ENCODE measurements at regions not wholly inside any gene's neighbourhood (a gene's known extent, or its start where the extent isn't known, plus 50 kb on each side); places are given as distances from the start of the nearest gene placed in this dataset.
A peak's percentile ranks its signal among the peaks of the same experiment; 100 is the strongest.

- H3K27ac Mint-ChIP-seq: peak overlapping the region in 2 of 7 donors; percentile 47 to 50
- no peaks in the 10 kb centered on the region for H3K9me3 ChIP-seq (replicated peaks in 1 of 2; ENCODE audit: control insufficient read depth in 1 of 2, insufficient read depth in 1 of 2, low read length in 2 of 2)
- H3K4me1 Mint-ChIP-seq: peaks cover 32% of the 10 kb centered on the region
- H3K9me3 Mint-ChIP-seq: peaks cover 0 to 1% (median 0%) of the 10 kb centered on the region in 7 donors
- TF ChIP-seq CTCF (IDR thresholded peaks at IDR 0.05): no peak
- DNase-seq: peak in 2 of 3 donors; percentile 26 to 33
- peaks cover 29 to 32% of the 10 kb centered on the region in 2 donors for H3K4me1 ChIP-seq (ENCODE audit: control insufficient read depth in 1 of 2, insufficient read depth in 2 of 2, low read length in 2 of 2)
- H2AFZ ChIP-seq (ENCODE audit: insufficient read depth, low read depth, low read length, poor library complexity, severe bottlenecking): peak overlapping the region; percentile 61
- H3K4me2 ChIP-seq (replicated peaks; ENCODE audit: extremely low read depth, low read length, poor library complexity, severe bottlenecking): no peak overlapping the region
- no peak overlapping the region for H3K27ac ChIP-seq (ENCODE audit: low read depth in 1 of 2, low read length in 2 of 2)
- no peaks in the 10 kb centered on the region for H3K36me3 Mint-ChIP-seq
- no peak overlapping the region for H3K9ac ChIP-seq (ENCODE audit: insufficient read depth, low read length, poor library complexity, severe bottlenecking)
- 98% methylated on average over 5 of the region's 10 CpGs for WGBS (ENCODE audit: insufficient coverage)
- intact Hi-C loops (cut with micrococcal nuclease): no loop called here
- no peaks in the 10 kb centered on the region for H3K79me2 ChIP-seq (ENCODE audit: insufficient read depth, low read length)
- H3K27me3 Mint-ChIP-seq (ENCODE audit: low read depth in 3 of 3): peaks cover 2 to 10% (median 2%) of the 10 kb centered on the region in 3 donors
- H3K36me3 ChIP-seq (replicated peaks in 1 of 2; ENCODE audit: control insufficient read depth in 1 of 2, insufficient read depth in 2 of 2, low read length in 2 of 2): no peaks in the 10 kb centered on the region
- no peaks in the 10 kb centered on the region for H3K27me3 ChIP-seq (ENCODE audit: control insufficient read depth in 2 of 2, insufficient read depth in 2 of 2, low read length in 2 of 2)
- no peak overlapping the region for H3K4me3 ChIP-seq (replicated peaks in 1 of 3; ENCODE audit: low read depth in 2 of 3, low read length in 3 of 3)
- H3K4me3 Mint-ChIP-seq: peak overlapping the region in 1 of 2 donors; percentile 59
- H4K20me1 ChIP-seq (ENCODE audit: insufficient read depth, low read length): no peaks in the 10 kb centered on the region
These were observed 62.7 kb upstream of the TAF1B start for GRCh38 chr2:9780368-9781130.

- TF ChIP-seq CTCF (IDR thresholded peaks at IDR 0.05): no peak
- Histone ChIP-seq H3K27ac (ENCODE audit: low read depth in 1 of 2, low read length in 2 of 2) (no peak overlapping the region), H3K79me2 (ENCODE audit: insufficient read depth, low read length) (no peaks in the 10 kb centered on the region), H3K9ac (ENCODE audit: insufficient read depth, low read length, poor library complexity, severe bottlenecking) (no peak overlapping the region), H3K4me2 (replicated peaks; ENCODE audit: extremely low read depth, low read length, poor library complexity, severe bottlenecking) (no peak overlapping the region), H3K4me1 (ENCODE audit: control insufficient read depth in 1 of 2, insufficient read depth in 2 of 2, low read length in 2 of 2) (peaks cover 29 to 32% of the 10 kb centered on the region in 2 donors), H2AFZ (ENCODE audit: insufficient read depth, low read depth, low read length, poor library complexity, severe bottlenecking) (no peak overlapping the region), H3K27me3 (ENCODE audit: control insufficient read depth in 2 of 2, insufficient read depth in 2 of 2, low read length in 2 of 2) (no peaks in the 10 kb centered on the region), H3K9me3 (replicated peaks in 1 of 2; ENCODE audit: control insufficient read depth in 1 of 2, insufficient read depth in 1 of 2, low read length in 2 of 2) (no peaks in the 10 kb centered on the region), H3K36me3 (replicated peaks in 1 of 2; ENCODE audit: control insufficient read depth in 1 of 2, insufficient read depth in 2 of 2, low read length in 2 of 2) (no peaks in the 10 kb centered on the region), H4K20me1 (ENCODE audit: insufficient read depth, low read length) (no peaks in the 10 kb centered on the region), H3K4me3 (replicated peaks in 1 of 3; ENCODE audit: low read depth in 2 of 3, low read length in 3 of 3) (no peak overlapping the region)
- Mint-ChIP-seq H3K27me3 (ENCODE audit: low read depth in 3 of 3) (peaks cover 2 to 10% (median 5%) of the 10 kb centered on the region in 3 donors), H3K9me3 (peaks cover 0 to 1% (median 0%) of the 10 kb centered on the region in 7 donors), H3K36me3 (no peaks in the 10 kb centered on the region), H3K4me3 (no peak overlapping the region), H3K4me1 (peaks cover 32% of the 10 kb centered on the region), H3K27ac (no peak overlapping the region)
- 96% methylated on average over 5 of the region's 9 CpGs for WGBS (ENCODE audit: insufficient coverage)
- intact Hi-C loops (cut with micrococcal nuclease): no loop called here
- no peak for DNase-seq
These were observed 62.0 kb upstream of the TAF1B start for GRCh38 chr2:9781252-9781651.
